T-helper 17 cell (primary cell): ENCODE measurements at regions not wholly inside any gene's neighbourhood (a gene's known extent, or its start where the extent isn't known, plus 50 kb on each side); places are given as distances from the start of the nearest gene placed in this dataset.
A peak's percentile ranks its signal among the peaks of the same experiment; 100 is the strongest.

Source experiments
- ATAC-seq: fragments of 150-1000 bp; cut with Tn5 transposase; 2 replicates; pipeline ENCODE4 v1.10.0; 2021; ENCODE audit warnings: mild to moderate bottlenecking, moderate library complexity
- DNase-seq, 3 donors: peaks; one replicate each; pipeline versions ENCODE4 v3.0.0 to v3.0.0-alpha.2; 2020 to 2021
- H3K9me3 ChIP-seq: one replicate; pipeline ENCODE4 v1.7.0; 2013; ENCODE audit warnings: low read length, mild to moderate bottlenecking; ENCODE audit not compliant: control insufficient read depth, poor library complexity, severe bottlenecking
- H3K27ac Mint-ChIP-seq: one replicate; pipeline ENCODE4 v1.8.0; 2022; ENCODE audit warnings: mild to moderate bottlenecking, moderate library complexity, mixed read lengths
- H3K27me3 Mint-ChIP-seq: one replicate; pipeline ENCODE4 v1.8.0; 2022; ENCODE audit warnings: mixed read lengths
- H3K36me3 Mint-ChIP-seq: one replicate; pipeline ENCODE4 v1.8.0; 2022; ENCODE audit warnings: low read depth, mixed read lengths
- H3K4me1 Mint-ChIP-seq: one replicate; pipeline ENCODE4 v1.8.0; 2022; ENCODE audit warnings: mild to moderate bottlenecking, mixed read lengths
- H3K4me3 Mint-ChIP-seq: one replicate; pipeline ENCODE4 v1.8.0; 2022; ENCODE audit warnings: mild to moderate bottlenecking, moderate library complexity, mixed read lengths

- no peaks in the 10 kb centered on the region for H3K4me1 Mint-ChIP-seq
- ATAC-seq, result no peak
- no peaks in the 10 kb centered on the region for H3K27me3 Mint-ChIP-seq
- H3K27ac Mint-ChIP-seq, result no peak overlapping the region
- DNase-seq, result peak in 2 of 3 donors; percentile 1 to 3
- H3K4me3 Mint-ChIP-seq, result no peak overlapping the region
- H3K36me3 Mint-ChIP-seq, result no peaks in the 10 kb centered on the region
- no peaks in the 10 kb centered on the region for H3K9me3 ChIP-seq
These were observed 270.7 kb downstream of the ALG10 start for GRCh38 chr12:34292736-34293625.

- DNase-seq, result peak in 1 of 3 donors; percentile 2
- Mint-ChIP-seq H3K36me3 (no peaks in the 10 kb centered on the region), H3K27me3 (no peaks in the 10 kb centered on the region), H3K4me3 (no peak overlapping the region), H3K27ac (no peak overlapping the region), H3K4me1 (no peaks in the 10 kb centered on the region)
- H3K9me3 ChIP-seq, result no peaks in the 10 kb centered on the region
- ATAC-seq, result no peak
These were observed 271.8 kb downstream of the ALG10 start for GRCh38 chr12:34294137-34294536.

GRCh38 chr12:34294671-34295365 is 272.5 kb downstream of the ALG10 start:
- Mint-ChIP-seq H3K36me3 (no peaks in the 10 kb centered on the region), H3K27ac (no peak overlapping the region), H3K27me3 (no peaks in the 10 kb centered on the region), H3K4me3 (no peak overlapping the region), H3K4me1 (no peaks in the 10 kb centered on the region)
- ATAC-seq (no peak), DNase-seq (peak in 2 of 3 donors; percentile 3 to 7)
- H3K9me3 ChIP-seq, result no peaks in the 10 kb centered on the region

GRCh38 chr12:34295366-34296142 is 273.3 kb downstream of the ALG10 start:
- DNase-seq, result peak in 1 of 3 donors; percentile 2
- Mint-ChIP-seq H3K27ac (no peak overlapping the region), H3K4me1 (no peaks in the 10 kb centered on the region), H3K4me3 (no peak overlapping the region), H3K27me3 (no peaks in the 10 kb centered on the region), H3K36me3 (no peaks in the 10 kb centered on the region)
- no peaks in the 10 kb centered on the region for H3K9me3 ChIP-seq
- ATAC-seq, result no peak

- ATAC-seq (no peak), DNase-seq (peak in 2 of 3 donors; percentile 4)
- Mint-ChIP-seq H3K4me1 (no peaks in the 10 kb centered on the region), H3K4me3 (no peak overlapping the region), H3K27me3 (no peaks in the 10 kb centered on the region), H3K27ac (no peak overlapping the region), H3K36me3 (no peaks in the 10 kb centered on the region)
- H3K9me3 ChIP-seq, result no peaks in the 10 kb centered on the region
These were observed 274.1 kb downstream of the ALG10 start for GRCh38 chr12:34296143-34297041.

GRCh38 chr12:34297126-34297789 is 275.0 kb downstream of the ALG10 start:
- no peaks in the 10 kb centered on the region for H3K36me3 Mint-ChIP-seq
- ATAC-seq (no peak), DNase-seq (peak in 1 of 3 donors; percentile 1)
- H3K9me3 ChIP-seq, result no peaks in the 10 kb centered on the region
- H3K4me1 Mint-ChIP-seq, result no peaks in the 10 kb centered on the region
- H3K27me3 Mint-ChIP-seq, result no peaks in the 10 kb centered on the region
- no peak overlapping the region for H3K4me3 Mint-ChIP-seq
- no peak overlapping the region for H3K27ac Mint-ChIP-seq

GRCh38 chr12:34297790-34298164 is 275.5 kb downstream of the ALG10 start:
- Mint-ChIP-seq H3K4me3 (no peak overlapping the region), H3K27me3 (no peaks in the 10 kb centered on the region), H3K4me1 (no peaks in the 10 kb centered on the region), H3K36me3 (no peaks in the 10 kb centered on the region), H3K27ac (no peak overlapping the region)
- no peaks in the 10 kb centered on the region for H3K9me3 ChIP-seq
- ATAC-seq, result no peak
- no peak for DNase-seq

GRCh38 chr12:34298176-34298970 is 276.1 kb downstream of the ALG10 start:
- Mint-ChIP-seq H3K4me1 (no peaks in the 10 kb centered on the region), H3K27me3 (no peaks in the 10 kb centered on the region), H3K36me3 (no peaks in the 10 kb centered on the region), H3K27ac (no peak overlapping the region), H3K4me3 (no peak overlapping the region)
- DNase-seq, result no peak
- H3K9me3 ChIP-seq, result no peaks in the 10 kb centered on the region
- no peak for ATAC-seq

GRCh38 chr12:34298971-34299801 is 276.9 kb downstream of the ALG10 start:
- ATAC-seq (no peak), DNase-seq (no peak)
- Mint-ChIP-seq H3K4me3 (no peak overlapping the region), H3K27me3 (no peaks in the 10 kb centered on the region), H3K36me3 (no peaks in the 10 kb centered on the region), H3K4me1 (no peaks in the 10 kb centered on the region), H3K27ac (no peak overlapping the region)
- H3K9me3 ChIP-seq, result no peaks in the 10 kb centered on the region

- Mint-ChIP-seq H3K4me3 (no peak overlapping the region), H3K27ac (no peak overlapping the region), H3K27me3 (no peaks in the 10 kb centered on the region), H3K36me3 (no peaks in the 10 kb centered on the region), H3K4me1 (no peaks in the 10 kb centered on the region)
- ATAC-seq (no peak), DNase-seq (no peak)
- no peaks in the 10 kb centered on the region for H3K9me3 ChIP-seq
These were observed 277.5 kb downstream of the ALG10 start for GRCh38 chr12:34299802-34300193.
